ENCODE measurements at regions not wholly inside any gene's neighbourhood (a gene's known extent, or its start where the extent isn't known, plus 50 kb on each side); places are given as distances from the start of the nearest gene placed in this dataset.

DNA sequence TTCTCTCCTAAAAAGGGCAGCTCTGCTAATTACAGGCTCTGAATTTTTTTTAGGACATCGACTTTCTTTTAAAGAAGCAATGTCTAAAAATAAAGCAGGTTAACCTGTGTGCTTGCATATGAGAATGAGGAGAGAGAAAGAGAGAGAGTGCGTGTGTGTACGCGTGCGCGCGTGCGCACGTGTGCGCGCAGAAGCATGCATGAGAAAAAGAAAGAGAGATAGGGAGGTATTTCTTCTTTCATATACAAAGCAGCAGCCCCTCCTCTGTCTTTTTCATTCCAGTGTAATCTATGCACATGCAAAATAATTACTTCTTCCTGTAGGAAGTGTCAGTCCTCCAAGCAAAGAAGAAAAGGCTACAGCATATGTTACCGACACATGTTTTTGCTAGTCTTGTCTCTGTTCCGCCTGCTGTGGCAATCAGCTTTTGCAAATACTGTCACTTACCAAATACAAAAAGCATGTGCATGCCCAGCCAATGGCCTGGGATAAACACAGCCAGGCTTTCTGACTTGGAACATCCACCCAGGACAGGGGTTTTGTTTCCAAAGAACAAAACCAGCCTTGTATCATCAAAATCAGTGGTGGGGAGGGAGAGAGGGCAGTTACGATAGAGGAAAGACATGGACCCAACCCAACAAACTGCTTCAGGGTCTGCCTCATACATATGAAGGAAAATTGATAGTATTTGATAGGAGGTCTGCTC, 252.3 kb upstream of the SLC24A2 start:
- no peak for FAIRE-seq

DNA sequence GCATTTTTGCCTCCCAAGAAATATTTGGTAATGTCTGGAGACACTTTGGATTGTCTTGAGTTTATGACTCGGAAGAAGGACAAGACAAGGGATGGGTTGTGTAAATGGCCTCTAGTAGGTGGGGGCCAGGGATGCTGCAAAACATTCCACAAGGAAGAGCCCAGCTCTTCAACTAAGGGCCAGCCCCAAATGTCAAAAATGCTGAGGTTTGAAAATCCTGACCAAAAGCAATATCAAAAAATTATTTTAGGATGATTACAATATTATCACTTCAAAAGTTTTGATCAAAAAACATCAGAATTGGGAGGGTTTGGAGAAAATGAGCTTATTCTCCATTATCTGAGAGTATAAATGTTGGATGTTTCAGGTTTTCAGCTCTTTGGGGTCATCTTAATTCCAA, 248.9 kb upstream of the SLC24A2 start:
- no peak for FAIRE-seq

- no peak for FAIRE-seq
Observed at GRCh38 chr9:20033511-20033910, 244.7 kb upstream of the SLC24A2 start.

DNA sequence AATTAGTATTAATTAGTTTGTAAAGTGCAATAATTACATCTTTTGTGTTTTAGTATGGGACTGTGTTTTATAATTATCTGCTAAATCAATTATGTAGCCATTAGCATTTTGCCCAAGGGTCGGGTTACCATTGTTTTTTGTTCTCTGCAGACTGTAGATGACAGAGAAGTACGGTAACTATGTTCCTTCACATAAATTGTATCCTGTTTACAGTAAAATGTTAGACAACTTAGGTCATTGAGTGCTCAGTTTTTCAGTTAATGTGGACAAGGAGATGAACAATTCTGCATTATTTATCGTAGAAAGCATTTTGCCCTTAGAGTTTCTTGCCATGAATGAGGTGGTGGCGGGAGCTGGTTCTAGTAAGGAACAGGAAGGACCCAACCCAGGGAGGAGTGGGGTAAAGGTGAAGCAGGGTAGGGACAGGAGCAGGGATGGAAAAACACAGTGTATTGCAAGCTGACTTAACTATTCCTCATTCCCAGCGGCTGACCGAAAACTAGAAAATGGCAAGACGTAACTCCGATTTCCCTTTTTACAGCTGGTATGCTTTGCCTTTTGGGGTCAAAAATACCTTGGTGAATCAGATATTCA, 243.7 kb upstream of the SLC24A2 start:
- no peak for FAIRE-seq

- FAIRE-seq = no peak
Observed at GRCh38 chr9:20031836-20032235, 243.0 kb upstream of the SLC24A2 start.

- FAIRE-seq = no peak
Observed at GRCh38 chr9:20030671-20031070, 241.8 kb upstream of the SLC24A2 start.

DNA sequence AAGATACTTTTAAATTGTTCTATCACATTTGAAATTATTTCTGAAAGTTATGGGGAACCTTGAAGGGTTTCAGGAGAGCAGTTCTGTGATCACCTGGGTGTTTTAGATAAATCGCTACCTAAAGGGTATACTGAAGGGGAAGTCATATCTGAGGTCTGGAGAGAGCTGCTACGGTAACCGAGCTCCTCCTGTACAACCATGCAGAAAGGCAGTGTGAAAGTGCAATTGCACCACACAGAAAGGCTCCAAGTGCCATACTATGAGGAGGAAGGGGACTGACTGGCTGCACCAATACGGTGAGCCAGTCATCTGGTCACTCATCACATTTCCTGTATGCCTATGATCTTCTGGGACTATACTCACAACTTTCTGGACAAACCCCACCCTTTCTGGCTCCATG, 241.4 kb upstream of the SLC24A2 start:
- FAIRE-seq = no peak

- no peak for FAIRE-seq
Observed at GRCh38 chr9:20028849-20029231, 240.0 kb upstream of the SLC24A2 start.

DNA sequence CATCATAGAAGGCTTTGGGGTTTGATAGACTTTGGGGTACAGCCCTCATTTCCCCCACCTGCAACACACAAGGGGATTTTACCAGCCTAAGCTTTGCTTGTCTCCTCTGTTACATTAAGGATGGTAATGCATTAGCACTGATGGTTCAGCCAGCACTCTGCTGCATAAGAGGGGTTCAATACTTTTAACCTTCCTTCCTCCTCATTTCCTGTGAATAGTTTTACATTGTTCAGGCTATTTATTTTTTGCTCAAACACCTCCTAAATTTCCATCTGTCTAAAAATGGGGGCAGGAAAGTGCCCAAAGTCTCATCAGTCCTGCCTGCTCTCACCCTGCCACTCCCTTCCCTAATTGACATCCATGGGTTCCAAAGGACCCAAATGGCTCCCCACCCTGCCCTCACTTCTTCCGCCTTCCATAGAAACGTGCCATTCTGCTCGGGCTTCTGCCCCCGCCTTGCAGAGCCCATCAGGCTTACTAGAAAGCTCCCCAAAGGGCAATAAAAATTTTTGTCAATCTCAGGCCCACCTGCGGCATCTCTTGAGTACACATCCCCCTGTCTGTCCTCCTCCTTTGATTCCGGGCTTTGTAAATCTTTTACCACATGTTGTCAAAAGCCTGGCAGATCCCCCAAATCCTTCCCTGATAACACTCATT, 239.5 kb upstream of the SLC24A2 start:
- FAIRE-seq = no peak

DNA sequence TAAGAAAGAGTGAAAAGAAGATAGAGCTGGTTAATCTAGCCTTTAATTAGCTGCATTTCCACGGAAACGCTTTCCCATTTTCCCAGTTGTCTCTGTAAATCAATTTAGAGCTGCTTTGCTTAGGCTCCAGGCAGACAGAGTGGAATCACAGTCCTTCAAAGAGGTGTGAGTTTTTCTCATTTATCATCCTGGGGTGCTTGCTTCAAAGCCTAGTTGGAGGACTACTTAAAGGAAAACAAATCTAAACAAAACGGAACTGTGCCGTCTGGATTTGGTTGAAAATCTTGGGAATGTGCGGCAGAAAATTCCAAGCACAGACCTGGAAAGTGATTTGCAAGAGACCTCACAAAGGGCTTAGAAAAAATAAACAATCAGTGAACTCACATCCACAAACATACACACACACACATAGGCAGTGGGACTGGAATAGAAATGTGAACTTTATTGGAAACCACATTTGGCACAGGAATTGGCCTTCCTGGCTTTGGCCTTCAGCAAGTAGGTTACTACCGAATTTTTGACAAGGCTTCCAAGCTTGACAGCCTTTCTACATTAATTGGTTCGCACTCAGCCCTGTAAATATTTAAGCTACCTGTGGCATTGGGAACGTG, 235.2 kb upstream of the SLC24A2 start:
- FAIRE-seq = no peak

GRCh38 chr9:20023210-20023905, 234.5 kb upstream of the SLC24A2 start:
- FAIRE-seq = no peak

- no peak for FAIRE-seq
Observed at GRCh38 chr9:20022410-20022809, 233.6 kb upstream of the SLC24A2 start.

DNA sequence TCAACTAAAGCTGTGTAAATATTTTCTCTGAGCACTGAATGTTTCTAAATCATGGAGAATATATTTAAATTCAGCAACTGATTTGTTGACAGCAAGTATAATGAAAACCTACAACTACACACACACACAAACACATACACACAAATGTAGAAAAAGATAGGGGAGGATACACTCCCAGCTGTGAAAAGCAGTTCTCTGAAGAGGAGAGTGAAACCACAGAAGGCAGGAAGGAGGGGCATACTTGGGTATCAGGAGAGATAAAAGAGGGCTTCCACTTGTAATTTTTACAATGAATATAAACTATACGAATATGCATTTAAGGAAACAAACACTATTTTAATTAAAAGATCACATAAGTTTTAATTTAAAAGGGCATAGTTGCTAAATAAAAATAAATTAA, 227.8 kb upstream of the SLC24A2 start:
- FAIRE-seq = no peak

GRCh38 chr9:20015427-20015931, 226.6 kb upstream of the SLC24A2 start:
- no peak for FAIRE-seq

DNA sequence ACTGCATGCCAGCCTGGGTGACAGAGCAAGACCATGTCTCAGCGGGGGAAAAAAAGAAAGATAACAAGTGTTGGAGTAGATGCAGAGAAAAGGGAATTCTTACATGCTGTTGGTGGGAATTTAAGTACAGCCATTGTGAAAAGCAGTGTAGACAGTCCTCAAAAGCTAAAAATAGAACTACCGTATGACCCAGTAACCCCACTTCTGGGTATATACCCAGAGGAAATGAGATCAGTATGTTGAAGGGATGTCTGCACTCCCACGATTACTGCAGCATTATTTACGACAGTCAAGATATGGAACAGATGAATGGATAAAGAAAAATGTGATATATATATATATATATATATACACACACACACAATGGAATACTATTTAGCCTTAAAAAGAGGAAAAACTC, 225.3 kb upstream of the SLC24A2 start:
- no peak for FAIRE-seq

- FAIRE-seq = no peak
Observed at GRCh38 chr9:20012232-20012631, 223.4 kb upstream of the SLC24A2 start.

- no peak for FAIRE-seq
Observed at GRCh38 chr9:20009606-20010005, 220.8 kb upstream of the SLC24A2 start.

DNA sequence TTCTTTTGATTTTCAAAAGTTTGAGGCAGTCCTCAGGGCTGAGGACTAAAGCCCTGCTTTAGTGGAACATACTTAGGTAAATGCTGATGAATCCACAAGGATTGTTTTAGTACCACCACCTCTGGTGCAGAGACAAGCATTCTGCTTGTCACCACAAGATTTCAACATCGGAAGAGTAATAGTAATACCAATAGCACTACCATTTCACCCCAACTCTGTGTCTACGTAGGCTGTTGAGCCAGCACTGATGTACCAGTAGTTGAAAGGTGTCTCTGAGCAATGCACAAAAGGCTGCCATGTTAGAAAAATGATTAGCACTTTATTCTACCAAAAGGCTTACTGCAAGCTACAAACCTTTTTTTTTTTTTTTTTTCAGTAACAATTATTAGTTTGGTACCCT, 213.2 kb upstream of the SLC24A2 start:
- no peak for FAIRE-seq

GRCh38 chr9:20001058-20001457, 212.2 kb upstream of the SLC24A2 start:
- FAIRE-seq = no peak

DNA sequence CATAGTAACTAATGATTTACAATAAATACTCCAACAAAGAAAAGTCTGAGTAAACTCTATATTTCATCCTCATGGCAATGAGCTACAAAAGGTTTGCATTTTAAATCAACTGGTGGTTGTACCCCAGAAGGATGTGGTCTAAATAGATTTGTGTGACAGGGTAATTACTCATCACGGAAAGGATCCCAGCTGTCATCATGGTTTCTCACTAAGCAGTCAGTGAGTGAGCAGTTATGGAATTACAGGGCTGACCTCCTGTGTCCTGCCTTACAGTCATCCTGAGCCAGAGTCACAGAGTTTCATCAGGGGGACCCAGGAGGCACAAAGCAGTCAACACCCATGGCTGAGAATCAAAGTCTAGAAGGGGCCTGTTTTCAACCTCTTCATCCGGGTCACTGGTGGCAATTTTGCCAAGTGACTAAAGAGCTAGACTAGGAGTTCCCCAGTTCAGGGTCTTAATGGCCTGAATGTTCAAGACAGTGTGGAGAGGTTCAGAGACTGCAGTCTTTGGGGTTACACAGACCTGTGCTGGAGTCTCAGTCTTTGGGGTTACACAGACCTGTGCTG, 210.7 kb upstream of the SLC24A2 start:
- no peak for FAIRE-seq

GRCh38 chr9:19998823-19999455, 210.1 kb upstream of the SLC24A2 start:
- no peak for FAIRE-seq

DNA sequence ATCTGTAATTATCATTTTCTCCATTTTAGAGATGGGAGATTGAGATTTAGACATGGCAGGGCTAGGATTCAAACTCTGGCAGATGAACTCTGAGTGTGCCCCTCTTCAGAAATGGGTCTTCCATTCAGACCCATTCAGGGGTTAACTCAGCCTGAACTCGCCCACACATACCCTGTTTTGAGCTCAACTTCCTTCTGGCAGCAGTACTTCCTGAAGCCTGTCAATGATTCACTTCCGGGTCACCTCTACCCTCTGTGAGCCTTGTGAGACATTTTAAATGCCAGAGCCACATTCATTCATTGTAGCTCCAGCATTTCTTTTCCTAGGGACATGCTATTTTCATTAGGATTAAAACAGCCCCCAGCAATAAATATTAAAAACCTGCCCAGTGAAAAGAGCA, 209.3 kb upstream of the SLC24A2 start:
- FAIRE-seq = no peak
